ACHN (cell line): ENCODE measurements at regions not wholly inside any gene's neighbourhood (a gene's known extent, or its start where the extent isn't known, plus 50 kb on each side); places are given as distances from the start of the nearest gene placed in this dataset.

ENCODE experiments used
- DNase-seq: peaks from one replicate; pipeline ENCODE4 v3.0.0-alpha.2; 2015
- in situ Hi-C: cut with HindIII; loops from 2 replicates; pipeline ENCODE4 v1.10.0; 2017; ENCODE audit warnings: low sequenced_read_pairs, low pct_ligation_motif_present, low pct_unique_long_range_greater_than_20kb

DNA sequence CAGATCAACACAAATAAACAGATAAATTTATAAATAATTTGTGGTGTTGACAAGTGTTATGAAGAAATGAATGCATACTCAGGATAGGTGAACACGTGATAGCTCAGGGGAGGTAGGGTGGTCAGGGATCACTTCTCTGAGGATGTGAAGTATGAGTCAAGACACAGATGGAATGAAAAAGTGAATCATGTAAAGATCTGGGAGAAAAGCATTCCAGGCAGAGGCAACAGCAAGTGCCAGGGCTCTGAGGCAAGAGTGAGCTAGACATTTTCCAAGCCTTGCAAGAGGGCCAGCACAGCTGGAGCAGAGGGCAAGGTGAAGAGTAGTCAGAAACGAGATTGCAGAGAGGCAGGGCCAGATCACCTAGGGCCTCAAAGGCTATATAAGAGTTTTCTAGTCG is 177.8 kb downstream of the WNT5A start:
- DNase-seq: peak; percentile 2
- in situ Hi-C loops: no loop called here

DNA sequence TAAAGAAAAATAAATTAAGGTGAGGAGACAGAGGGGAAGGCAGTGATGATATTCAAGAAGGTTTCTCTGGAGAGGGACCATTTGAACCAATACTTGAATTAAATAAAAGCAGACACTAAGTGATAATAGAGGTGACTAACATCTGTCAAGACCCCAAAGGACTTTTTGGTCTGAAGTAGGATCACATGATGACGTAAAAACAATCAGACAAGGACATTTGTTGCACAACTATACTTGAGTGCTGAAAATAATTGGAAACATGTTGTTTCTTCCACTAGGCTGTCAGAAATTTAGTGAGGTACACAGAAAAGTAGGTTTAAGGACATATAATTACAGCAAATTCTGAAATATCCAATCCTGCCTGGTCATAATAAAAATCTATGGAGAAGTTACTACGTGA is 179.5 kb downstream of the WNT5A start:
- in situ Hi-C loops: no loop called here
- DNase-seq: no peak

DNA sequence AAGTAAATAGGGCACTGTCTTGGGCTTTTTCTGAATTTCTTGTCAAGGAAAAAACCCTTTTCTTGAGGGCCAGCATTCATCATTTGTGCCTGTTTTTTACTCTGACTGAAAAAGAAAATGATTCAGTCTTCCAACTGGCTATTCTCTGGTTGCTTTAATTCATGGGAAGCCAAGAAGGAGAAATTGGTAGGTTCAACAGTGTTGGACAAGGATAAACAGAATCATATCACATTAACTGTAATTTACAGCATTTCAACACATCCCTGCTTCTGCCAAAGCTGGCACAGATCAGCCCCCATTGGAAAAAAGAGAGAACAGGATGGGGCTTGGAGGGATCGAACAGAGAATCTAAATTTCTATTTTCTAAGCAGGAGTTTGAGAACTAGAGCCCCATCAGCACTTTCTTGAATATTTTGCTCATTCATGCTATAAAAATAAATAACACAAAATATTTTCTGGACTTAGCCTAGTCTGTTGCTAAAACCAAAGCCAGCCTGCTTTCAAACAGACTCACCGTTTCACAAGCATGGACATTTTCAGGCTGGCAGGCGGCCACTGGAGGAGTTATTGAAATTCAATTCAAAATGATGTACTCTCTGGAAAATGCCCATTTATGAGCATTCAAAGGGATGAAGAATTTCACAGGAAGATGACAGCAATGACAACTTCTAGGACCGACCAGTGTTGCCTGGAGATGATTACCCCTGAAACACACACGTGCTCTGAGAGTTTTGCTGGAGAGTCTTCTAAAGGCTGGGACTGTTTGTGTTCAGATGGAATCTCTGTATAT is 181.2 kb downstream of the WNT5A start:
- no peak for DNase-seq
- in situ Hi-C loops: no loop called here

DNA sequence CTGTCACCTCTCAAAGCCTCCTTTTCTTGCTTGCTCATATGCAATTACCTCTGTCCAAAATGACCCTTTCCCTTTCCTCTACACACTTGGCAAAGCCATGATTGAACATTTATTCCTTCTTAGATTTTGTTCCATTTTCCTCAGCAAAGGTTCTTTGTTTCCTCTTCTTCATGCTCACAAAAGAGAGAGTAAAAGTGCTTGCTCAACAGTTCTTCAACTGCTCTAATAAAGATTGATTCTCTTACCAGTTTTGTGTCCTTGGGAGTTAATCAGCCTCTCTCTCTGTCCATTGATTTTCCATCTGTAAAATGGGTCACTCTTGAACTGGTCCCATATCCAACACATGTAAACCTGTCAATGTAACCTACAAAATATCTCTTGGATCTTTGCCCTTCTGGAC is 186.4 kb downstream of the WNT5A start:
- no peak for DNase-seq
- in situ Hi-C loops: no loop called here

DNA sequence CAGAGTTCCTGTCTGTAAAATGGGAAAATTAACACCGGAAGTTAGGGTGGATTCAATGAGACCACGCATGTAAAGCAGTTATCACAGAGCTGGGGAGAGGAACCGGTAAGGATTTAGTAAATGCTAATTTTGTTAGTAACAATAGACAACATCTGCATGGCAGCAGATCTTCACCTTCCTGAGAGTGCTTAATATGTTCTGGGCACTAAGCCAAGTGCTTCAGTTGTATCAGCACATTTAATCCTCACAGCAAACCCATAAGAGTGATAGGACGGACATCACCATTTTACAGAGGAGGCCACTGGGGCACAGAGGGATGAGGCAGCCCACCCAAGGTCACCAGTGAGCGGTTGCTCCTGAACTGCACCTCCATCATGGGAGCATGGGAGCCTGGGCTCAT is 189.4 kb downstream of the WNT5A start:
- in situ Hi-C loops: no loop called here
- DNase-seq: no peak

DNA sequence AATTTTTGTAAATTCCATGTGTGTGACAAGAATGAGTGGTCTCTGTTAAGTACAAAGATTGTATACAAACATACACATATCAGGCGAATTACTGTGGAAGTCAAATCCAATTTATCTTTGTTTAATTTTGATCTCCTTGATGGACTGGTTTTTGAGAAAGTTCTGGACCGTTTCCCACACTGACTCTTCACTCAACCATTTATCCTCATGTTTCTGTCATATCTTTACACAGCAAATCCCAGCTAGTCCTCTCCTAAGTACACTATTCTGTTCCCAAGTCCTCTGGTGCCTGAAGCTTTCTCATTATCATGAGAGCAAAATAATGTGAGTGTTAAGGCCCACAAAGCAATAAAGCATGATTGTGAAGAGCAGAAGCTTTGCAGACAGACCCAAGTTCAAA is 189.9 kb downstream of the WNT5A start:
- DNase-seq: no peak
- in situ Hi-C loops: no loop called here

DNA sequence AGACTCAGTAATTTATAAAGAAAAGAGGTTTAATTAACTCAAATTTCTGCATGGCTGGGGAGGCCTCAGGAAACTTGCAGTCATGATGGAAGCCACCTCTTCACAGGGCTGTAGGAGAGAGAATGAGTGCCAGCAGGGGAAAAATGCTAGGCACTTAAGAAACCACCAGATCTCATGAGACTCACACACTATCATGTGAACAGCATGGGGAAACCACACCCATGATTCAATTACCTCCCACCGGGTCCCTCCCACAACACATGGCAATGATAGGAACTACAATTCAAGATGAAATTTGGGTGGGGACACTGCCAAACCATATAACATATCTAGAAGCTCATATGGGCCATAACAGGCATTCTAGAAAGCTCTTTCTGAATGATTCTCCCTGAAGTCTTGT is 190.3 kb downstream of the WNT5A start:
- no peak for DNase-seq
- in situ Hi-C loops: no loop called here

DNA sequence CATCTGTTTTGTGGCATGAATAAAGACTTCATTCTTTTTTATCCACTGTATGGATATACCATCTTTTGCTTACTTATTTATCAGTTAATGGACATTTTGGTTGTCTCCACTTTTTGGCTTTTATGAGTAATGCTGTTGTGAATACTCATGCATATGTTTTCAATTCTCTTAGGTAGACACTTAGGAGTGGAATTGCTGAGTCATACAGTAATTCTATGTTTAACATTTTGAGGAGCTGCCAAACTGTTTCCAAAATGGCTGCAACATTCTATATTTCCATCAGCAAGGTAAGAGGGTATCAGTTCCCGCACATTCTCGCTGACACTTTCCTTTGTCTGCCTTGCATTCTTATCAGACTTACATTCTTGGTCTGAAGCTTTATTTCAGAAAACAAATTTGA is 191.1 kb downstream of the WNT5A start:
- no peak for DNase-seq
- in situ Hi-C loops: no loop called here

DNA sequence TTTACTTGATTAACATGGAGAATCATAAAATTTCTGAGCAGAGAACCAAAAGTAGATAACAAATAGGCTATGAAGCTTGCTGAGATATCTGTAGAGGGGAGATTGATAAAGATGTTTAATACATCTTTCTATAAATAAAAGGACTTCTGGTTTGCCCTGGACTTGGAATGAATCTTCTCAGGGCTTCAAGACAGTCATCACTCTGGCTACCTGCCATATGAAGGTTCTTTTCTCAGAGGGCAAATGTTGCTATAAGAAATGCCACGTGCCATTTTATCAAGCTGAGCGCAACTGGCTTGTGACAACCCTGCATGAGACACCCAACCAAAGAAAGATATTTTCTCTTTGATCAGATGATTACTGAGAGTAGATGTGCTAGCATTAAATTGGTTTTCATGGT is 192.5 kb downstream of the WNT5A start:
- in situ Hi-C loops: no loop called here
- DNase-seq: no peak

DNA sequence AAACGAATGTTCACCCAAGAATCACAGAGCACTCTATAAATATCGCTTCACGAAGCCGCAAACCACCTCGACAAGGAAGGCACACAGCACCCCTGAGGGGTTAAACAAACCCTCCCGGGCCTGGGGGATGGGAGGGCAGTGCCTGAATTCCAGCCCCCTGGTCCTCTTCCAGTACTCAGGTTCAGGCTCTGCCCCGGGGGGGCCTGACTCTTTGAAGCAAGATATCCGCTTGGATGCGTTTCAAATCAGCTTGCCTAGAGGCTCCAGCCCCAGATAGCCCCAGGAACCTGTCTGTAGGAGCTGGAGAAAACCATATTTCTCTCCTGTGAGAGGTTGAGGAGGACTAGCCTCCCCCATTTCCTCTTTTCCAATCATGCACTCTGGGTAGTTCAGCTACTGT is 194.7 kb downstream of the WNT5A start:
- in situ Hi-C loops: no loop called here
- no peak for DNase-seq

DNA sequence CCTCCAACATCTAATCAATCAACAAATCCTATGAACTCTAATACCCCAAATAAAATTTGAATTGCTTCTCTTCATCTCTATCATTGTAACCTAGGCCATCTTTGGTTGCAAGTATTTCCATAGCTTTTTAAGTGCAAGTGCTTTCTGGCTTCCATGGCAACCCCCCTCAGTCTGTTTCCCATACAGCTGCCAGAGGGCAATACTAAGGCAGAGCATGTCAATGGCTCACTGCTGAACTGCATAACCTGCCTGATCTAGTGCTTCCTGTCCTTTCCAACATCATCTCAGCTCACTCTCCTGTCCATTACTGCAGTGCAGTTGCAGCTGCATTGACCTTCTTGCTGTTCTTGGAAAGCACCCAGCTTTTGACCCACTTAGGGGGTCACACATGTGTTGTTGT is 198.4 kb downstream of the WNT5A start:
- in situ Hi-C loops: no loop called here
- DNase-seq: no peak

DNA sequence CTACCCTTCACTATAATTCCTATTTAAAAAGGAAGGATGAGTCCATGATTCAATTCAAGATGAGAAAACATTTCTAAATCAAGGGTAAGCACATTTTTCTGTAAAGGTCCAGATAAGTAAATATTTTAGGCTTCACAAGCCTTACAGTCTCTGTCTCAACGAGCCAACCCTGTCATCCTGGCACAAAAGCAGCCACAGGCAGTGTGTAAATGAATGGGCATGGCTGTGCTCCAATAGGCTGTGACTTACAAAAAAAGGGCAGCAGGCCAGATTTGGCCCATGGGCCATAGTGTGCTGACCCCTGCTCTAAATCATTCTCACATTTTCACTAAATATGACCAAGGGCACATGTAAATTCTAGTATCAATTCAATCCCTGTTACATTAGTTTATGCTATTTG is 200.4 kb downstream of the WNT5A start:
- in situ Hi-C loops: no loop called here
- no peak for DNase-seq

DNA sequence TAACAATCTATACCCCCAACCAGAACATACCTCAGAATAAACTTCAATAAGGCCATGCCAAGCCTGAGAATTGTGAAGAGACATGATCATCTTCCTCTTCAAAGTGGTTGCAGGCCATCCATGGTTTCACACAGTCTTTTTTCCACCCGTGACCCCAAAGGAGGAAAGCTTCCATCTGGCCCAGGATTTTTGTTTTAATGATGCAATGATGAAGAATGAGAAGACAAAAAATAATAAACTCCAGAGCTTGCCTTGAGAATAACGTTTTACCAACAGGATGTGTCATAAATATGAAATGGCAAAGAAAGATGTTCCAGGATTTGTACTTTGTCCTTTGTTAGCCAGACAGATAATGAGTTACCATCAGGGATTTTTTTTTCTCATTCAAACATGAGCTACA is 201.9 kb downstream of the WNT5A start:
- in situ Hi-C loops: no loop called here

DNA sequence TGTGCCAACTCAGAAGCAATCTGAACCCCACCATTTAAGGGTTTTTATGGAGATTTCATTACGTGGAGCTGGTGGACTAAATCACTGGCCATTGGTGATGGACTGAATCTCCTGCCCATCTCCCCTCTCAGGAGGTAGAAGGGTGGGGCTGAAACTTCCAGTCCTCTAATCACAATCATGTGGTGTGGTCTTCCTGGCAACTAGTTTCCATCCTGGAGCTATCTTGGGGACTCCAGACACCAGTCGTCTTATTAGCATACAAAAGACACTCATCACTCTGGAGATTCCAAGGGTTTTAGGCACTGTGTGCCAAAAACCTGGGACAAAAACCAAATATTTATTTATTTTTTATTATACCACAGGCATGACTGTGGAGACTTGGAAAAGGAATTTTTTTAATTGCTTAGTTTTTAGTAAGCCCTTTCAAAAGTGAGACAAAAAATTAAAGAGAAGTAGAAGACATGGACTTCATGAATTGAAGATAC is 203.6 kb downstream of the WNT5A start:
- in situ Hi-C loops: no loop called here
- DNase-seq: no peak

More for the DNA sequence above, 201.9 kb downstream of the WNT5A start:
- no peak for DNase-seq

DNA sequence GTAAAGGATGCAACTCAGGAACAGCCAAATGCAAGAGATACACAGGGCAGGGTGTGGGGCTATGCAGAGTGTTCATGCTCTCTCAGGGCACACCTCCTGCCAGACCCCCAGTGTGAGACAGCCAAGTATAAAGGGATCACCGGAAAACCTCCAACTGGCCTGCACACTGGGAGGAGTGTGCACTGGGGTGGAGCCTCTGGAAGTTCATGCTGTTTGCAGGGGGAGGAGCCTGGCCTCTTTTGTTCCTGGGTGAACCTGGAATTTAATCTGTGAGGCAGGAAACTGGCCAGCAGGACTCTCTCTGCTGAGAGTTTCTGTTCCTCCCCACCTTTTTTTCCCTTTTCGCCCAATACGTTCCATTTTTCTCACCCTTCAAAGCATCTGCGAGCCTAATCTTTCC is 204.1 kb downstream of the WNT5A start:
- DNase-seq: no peak
- in situ Hi-C loops: no loop called here

DNA sequence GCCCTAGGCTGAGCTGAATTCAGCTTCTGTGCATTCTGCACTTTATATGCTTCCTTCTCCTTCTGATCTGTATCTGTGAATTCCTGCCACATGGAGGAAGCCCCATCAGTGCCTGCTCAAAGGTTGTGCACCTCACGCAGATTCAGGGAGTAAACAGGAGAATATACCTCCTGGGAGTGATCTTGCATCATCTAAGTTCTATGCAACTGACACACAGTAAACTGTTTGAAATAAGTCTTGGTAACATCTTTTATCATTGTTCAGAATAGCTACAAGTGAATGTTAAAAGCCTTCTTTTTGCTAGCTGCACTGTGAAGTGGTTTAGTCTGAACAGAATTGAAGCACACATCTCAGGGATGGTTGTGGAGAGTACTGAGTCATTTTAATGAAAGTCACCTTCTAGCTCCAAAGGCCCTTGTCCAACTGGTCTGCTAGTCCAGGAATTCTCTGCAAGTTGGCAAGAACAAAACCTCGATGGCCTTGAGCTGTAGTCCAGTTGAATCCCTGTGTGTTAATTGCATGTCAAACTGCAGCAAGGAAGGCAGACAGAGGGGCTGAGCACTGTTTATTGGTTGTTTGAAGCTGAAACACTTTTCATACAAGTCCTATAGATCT is 215.0 kb downstream of the WNT5A start:
- no peak for DNase-seq

DNA sequence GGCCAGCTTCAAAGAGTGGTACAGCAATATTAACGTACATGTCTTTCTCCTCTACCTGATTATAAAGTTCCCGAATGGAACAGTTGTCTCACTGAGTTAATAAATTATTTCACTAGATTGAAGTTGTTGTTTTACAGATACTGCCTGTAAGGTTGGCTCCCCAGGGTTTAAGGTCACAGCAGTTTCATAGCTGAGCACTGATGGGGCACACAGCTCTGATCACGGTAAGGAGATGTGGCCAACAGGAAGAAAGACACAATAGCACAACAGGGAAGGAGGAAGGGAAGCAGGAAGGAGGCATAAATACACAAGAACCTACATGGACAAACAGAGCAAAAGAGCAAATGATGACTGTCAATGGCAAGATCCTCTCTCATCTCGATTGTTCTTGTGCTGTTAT is 215.6 kb downstream of the WNT5A start:
- in situ Hi-C loops: no loop called here
- no peak for DNase-seq

More for the DNA sequence above, 215.0 kb downstream of the WNT5A start:
- in situ Hi-C loops: no loop called here

DNA sequence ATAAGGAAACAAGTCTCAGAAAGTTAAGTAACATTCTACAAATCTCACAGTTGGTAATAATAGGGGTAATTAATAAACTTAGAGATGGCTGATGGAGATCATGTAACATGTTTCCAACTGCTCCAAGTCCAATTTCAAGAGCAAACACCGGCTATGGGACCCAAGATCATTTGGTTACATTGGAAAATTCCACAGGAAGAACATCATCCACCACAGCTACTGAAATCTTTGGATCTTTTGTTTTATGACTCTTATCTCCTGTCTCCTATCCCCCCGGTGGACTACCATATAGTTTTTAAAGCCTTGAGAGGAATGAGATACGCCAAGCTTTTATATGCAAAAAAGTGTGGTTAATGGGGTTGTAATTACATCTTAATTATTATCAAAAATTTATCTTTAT is 216.1 kb downstream of the WNT5A start:
- in situ Hi-C loops: no loop called here

DNA sequence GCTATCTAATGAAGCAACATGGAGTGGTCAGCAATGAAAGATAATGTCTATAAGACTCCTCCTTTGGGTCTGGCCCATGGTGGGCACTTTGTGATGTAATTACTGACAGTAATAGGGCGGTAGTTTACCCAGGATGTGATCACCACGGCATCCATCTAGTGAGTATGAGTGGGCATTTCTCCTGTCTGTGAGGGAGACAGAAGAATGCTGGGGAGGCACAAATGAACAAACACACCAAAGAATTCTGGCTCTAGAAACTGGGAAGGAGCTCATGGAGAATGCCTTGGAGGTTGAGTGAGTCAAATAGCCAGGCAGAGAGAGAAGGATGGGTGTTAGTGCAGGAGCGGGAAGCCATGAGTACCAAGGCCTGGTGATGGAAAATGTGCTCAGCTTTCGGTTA is 217.5 kb downstream of the WNT5A start:
- in situ Hi-C loops: no loop called here
- DNase-seq: no peak

More for the DNA sequence above, 216.1 kb downstream of the WNT5A start:
- DNase-seq: no peak

DNA sequence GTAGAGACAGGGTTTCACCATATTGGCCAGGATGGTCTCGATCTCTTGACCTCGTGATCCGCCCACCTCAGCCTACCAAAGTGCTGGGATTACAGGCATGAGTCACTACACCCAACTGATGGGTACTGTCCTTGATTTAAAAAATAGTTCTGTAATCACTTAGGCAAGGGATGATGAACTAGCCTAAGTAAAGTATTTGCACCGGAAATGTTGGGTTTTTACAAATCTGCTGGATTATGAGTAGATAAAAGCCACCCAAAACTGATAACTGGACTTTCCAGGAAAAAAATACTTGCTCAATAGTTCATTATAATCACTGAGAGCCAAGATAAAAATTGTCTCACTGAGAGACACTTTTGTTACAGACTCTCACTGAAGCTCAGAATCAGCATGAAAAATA is 218.0 kb downstream of the WNT5A start:
- DNase-seq: no peak
- in situ Hi-C loops: no loop called here
